ENCODE measurements at regions not wholly inside any gene's neighbourhood (a gene's known extent, or its start where the extent isn't known, plus 50 kb on each side); places are given as distances from the start of the nearest gene placed in this dataset.

GRCh38 chr5:30871196-30871595 is 322.3 kb upstream of the CDH6 start:
- TF ChIP-seq ETS1 (IDR thresholded peaks at IDR 0.05) (no peak), CTCF (conservative IDR thresholded peaks at IDR 0.05; ENCODE audit: low read depth in 2 of 2) (no peak)

Measured in GM23338 (cell line).